ENCODE measurements at regions not wholly inside any gene's neighbourhood (a gene's known extent, or its start where the extent isn't known, plus 50 kb on each side); places are given as distances from the start of the nearest gene placed in this dataset.

- no peak for DNase-seq (ENCODE audit: low spot score)
- Histone ChIP-seq H3K27ac (peak overlapping the region; percentile 47 to 62), H3K9me3 (no peaks in the 10 kb centered on the region), H3K36me3 (no peaks in the 10 kb centered on the region), H3K27me3 (no peaks in the 10 kb centered on the region), H3K4me3 (no peak overlapping the region), H3K4me1 (peaks cover 0 to 29% of the 10 kb centered on the region in 2 donors)
- TF ChIP-seq, protein P1, sequence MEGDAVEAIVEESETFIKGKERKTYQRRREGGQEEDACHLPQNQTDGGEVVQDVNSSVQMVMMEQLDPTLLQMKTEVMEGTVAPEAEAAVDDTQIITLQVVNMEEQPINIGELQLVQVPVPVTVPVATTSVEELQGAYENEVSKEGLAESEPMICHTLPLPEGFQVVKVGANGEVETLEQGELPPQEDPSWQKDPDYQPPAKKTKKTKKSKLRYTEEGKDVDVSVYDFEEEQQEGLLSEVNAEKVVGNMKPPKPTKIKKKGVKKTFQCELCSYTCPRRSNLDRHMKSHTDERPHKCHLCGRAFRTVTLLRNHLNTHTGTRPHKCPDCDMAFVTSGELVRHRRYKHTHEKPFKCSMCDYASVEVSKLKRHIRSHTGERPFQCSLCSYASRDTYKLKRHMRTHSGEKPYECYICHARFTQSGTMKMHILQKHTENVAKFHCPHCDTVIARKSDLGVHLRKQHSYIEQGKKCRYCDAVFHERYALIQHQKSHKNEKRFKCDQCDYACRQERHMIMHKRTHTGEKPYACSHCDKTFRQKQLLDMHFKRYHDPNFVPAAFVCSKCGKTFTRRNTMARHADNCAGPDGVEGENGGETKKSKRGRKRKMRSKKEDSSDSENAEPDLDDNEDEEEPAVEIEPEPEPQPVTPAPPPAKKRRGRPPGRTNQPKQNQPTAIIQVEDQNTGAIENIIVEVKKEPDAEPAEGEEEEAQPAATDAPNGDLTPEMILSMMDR (IDR thresholded peaks at IDR 0.05), result no peak
Observed at GRCh38 chr4:152072001-152072485, 311.2 kb upstream of the GATB start.

GRCh38 chr4:152070854-152071253 is 310.0 kb upstream of the GATB start:
- TF ChIP-seq, protein P1 (IDR thresholded peaks at IDR 0.05), result no peak
- H3K27ac ChIP-seq, result no peak overlapping the region

GRCh38 chr4:152068866-152069265 is 308.1 kb upstream of the GATB start:
- H3K4me1 ChIP-seq, result peaks cover 0 to 35% of the 10 kb centered on the region in 2 donors
- DNase-seq (ENCODE audit: low spot score), result no peak
- TF ChIP-seq, protein P1 (IDR thresholded peaks at IDR 0.05), result no peak

More at GRCh38 chr4:152070854-152071253, 310.0 kb upstream of the GATB start:
- no peaks in the 10 kb centered on the region for H3K9me3 ChIP-seq
- H3K4me3 ChIP-seq, result no peak overlapping the region
- H3K27me3 ChIP-seq, result no peaks in the 10 kb centered on the region
- DNase-seq (ENCODE audit: low spot score), result no peak
- H3K36me3 ChIP-seq, result no peaks in the 10 kb centered on the region
- H3K4me1 ChIP-seq, result peaks cover 0 to 29% of the 10 kb centered on the region in 2 donors

GRCh38 chr4:152065545-152065944 is 304.7 kb upstream of the GATB start:
- Histone ChIP-seq H3K9me3 (no peaks in the 10 kb centered on the region), H3K4me3 (no peak overlapping the region), H3K27ac (peak overlapping the region in 1 of 2 donors; percentile 58), H3K36me3 (no peaks in the 10 kb centered on the region), H3K27me3 (no peaks in the 10 kb centered on the region), H3K4me1 (peaks cover 0 to 21% of the 10 kb centered on the region in 2 donors)
- TF ChIP-seq, protein P1 (IDR thresholded peaks at IDR 0.05), result no peak
- no peak for DNase-seq (ENCODE audit: low spot score)

More at GRCh38 chr4:152068866-152069265, 308.1 kb upstream of the GATB start:
- Histone ChIP-seq H3K9me3 (no peaks in the 10 kb centered on the region), H3K4me3 (no peak overlapping the region), H3K36me3 (no peaks in the 10 kb centered on the region), H3K27me3 (no peaks in the 10 kb centered on the region), H3K27ac (no peak overlapping the region)

DNA sequence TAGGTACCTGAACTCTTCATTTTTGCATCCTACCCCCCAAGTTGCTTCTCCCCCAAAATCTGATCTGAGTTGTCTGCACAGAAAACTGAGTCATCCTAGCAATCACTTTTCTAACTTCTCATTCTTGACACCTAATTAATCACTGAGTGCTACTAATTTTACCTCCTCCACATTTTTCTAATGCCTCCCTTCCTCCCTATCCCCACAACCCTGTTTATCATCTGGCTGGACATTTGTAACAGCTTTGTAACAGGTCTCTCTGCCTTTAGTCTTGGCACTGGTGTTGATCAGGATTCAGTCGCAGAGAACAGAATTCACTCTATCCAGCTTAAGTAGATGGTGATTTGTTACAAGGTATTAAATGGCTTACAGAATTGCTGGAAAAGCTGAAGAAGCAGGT is 303.9 kb upstream of the GATB start:
- H3K4me1 ChIP-seq, result peaks cover 0 to 21% of the 10 kb centered on the region in 2 donors
- DNase-seq (ENCODE audit: low spot score), result no peak
- no peak overlapping the region for H3K4me3 ChIP-seq
- TF ChIP-seq, protein P1 (IDR thresholded peaks at IDR 0.05), result no peak
- H3K27me3 ChIP-seq, result no peaks in the 10 kb centered on the region
- no peaks in the 10 kb centered on the region for H3K9me3 ChIP-seq
- peak overlapping the region in 1 of 2 donors; percentile 58 for H3K27ac ChIP-seq
- no peaks in the 10 kb centered on the region for H3K36me3 ChIP-seq

- DNase-seq (ENCODE audit: low spot score), result no peak
- H3K4me1 ChIP-seq, result peaks cover 0 to 21% of the 10 kb centered on the region in 2 donors
- no peaks in the 10 kb centered on the region for H3K9me3 ChIP-seq
- TF ChIP-seq, protein P1 (IDR thresholded peaks at IDR 0.05), result no peak
- no peaks in the 10 kb centered on the region for H3K36me3 ChIP-seq
- no peak overlapping the region for H3K4me3 ChIP-seq
- H3K27me3 ChIP-seq, result no peaks in the 10 kb centered on the region
- H3K27ac ChIP-seq, result peak overlapping the region in 1 of 2 donors; percentile 58
Observed at GRCh38 chr4:152064282-152064681, 303.5 kb upstream of the GATB start.
